ENCODE measurements at regions not wholly inside any gene's neighbourhood (a gene's known extent, or its start where the extent isn't known, plus 50 kb on each side); places are given as distances from the start of the nearest gene placed in this dataset.

DNA sequence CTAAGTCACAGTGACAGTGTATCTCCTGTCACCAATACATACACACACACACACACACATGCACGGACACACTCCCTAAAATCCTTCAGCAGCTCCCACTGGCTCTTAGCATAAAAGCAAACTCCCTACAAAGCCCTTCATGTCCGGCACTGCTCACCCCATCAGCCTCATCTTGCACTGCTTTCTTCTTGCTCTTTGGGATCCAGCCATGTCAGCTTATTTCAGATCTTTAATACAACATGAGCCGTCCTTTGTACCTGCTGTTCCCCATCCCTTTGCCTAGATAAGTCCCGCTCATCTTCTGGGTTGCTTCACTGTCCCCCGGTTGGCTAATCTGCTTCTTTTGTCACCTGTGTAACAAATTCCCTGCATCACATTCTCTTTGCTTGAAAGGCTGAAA lies 82.1 kb upstream of the VAV3 start:
- TF ChIP-seq, protein P1, sequence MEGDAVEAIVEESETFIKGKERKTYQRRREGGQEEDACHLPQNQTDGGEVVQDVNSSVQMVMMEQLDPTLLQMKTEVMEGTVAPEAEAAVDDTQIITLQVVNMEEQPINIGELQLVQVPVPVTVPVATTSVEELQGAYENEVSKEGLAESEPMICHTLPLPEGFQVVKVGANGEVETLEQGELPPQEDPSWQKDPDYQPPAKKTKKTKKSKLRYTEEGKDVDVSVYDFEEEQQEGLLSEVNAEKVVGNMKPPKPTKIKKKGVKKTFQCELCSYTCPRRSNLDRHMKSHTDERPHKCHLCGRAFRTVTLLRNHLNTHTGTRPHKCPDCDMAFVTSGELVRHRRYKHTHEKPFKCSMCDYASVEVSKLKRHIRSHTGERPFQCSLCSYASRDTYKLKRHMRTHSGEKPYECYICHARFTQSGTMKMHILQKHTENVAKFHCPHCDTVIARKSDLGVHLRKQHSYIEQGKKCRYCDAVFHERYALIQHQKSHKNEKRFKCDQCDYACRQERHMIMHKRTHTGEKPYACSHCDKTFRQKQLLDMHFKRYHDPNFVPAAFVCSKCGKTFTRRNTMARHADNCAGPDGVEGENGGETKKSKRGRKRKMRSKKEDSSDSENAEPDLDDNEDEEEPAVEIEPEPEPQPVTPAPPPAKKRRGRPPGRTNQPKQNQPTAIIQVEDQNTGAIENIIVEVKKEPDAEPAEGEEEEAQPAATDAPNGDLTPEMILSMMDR (IDR thresholded peaks at IDR 0.05; ENCODE audit: insufficient read depth, low read length, poor library complexity, severe bottlenecking), result no peak
- no peak for TF ChIP-seq EZH2phosphoT487 (conservative IDR thresholded peaks at IDR 0.05; ENCODE audit: low read length)
